Osteocyte (in vitro differentiated cells): ENCODE measurements at regions not wholly inside any gene's neighbourhood (a gene's known extent, or its start where the extent isn't known, plus 50 kb on each side); places are given as distances from the start of the nearest gene placed in this dataset.
A peak's percentile ranks its signal among the peaks of the same experiment; 100 is the strongest.

Experiments
- DNase-seq: peaks from one replicate; pipeline ENCODE4 v3.0.0; 2021; ENCODE audit warnings: mixed read lengths; ENCODE audit not compliant: unreplicated experiment; ENCODE audit errors: extremely low spot score
- H3K27ac Mint-ChIP-seq: one replicate; pipeline ENCODE4 v1.8.0; 2021; ENCODE audit warnings: mild to moderate bottlenecking, mixed read lengths; ENCODE audit not compliant: unreplicated experiment
- H3K27me3 Mint-ChIP-seq: one replicate; pipeline ENCODE4 v1.8.0; 2021; ENCODE audit warnings: mixed read lengths; ENCODE audit not compliant: unreplicated experiment
- H3K36me3 Mint-ChIP-seq: one replicate; pipeline ENCODE4 v1.8.0; 2021; ENCODE audit warnings: mixed read lengths; ENCODE audit not compliant: unreplicated experiment
- H3K4me1 Mint-ChIP-seq: one replicate; pipeline ENCODE4 v1.8.0; 2021; ENCODE audit warnings: mixed read lengths; ENCODE audit not compliant: unreplicated experiment
- H3K4me3 Mint-ChIP-seq: one replicate; pipeline ENCODE4 v1.8.0; 2021; ENCODE audit warnings: mild to moderate bottlenecking, moderate library complexity, mixed read lengths; ENCODE audit not compliant: unreplicated experiment
- H3K9me3 Mint-ChIP-seq: one replicate; pipeline ENCODE4 v1.8.0; 2021; ENCODE audit warnings: mixed read lengths; ENCODE audit not compliant: unreplicated experiment
- CTCF ChIP-seq: fragments of 200-600 bp; sonication (generic); IDR thresholded peaks from 2 replicates; pipeline ENCODE4 v1.5.0; 2021; ENCODE audit warnings: antibody characterized with exemption, mild to moderate bottlenecking, moderate library complexity

- Mint-ChIP-seq H3K27me3 (peaks cover 25% of the 10 kb centered on the region), H3K4me3 (no peak overlapping the region), H3K9me3 (no peaks in the 10 kb centered on the region), H3K27ac (no peak overlapping the region), H3K36me3 (no peaks in the 10 kb centered on the region), H3K4me1 (no peaks in the 10 kb centered on the region)
- no peak for DNase-seq
- TF ChIP-seq CTCF = no peak
These were observed 88.9 kb upstream of the CXCL14 start for GRCh38 chr5:135667673-135668072.

GRCh38 chr5:135667204-135667603 is 88.4 kb upstream of the CXCL14 start:
- Mint-ChIP-seq H3K9me3 (no peaks in the 10 kb centered on the region), H3K4me3 (no peak overlapping the region), H3K4me1 (no peaks in the 10 kb centered on the region), H3K36me3 (no peaks in the 10 kb centered on the region), H3K27me3 (peaks cover 25% of the 10 kb centered on the region), H3K27ac (no peak overlapping the region)
- no peak for TF ChIP-seq CTCF
- DNase-seq = no peak

GRCh38 chr5:135662683-135663082 is 83.9 kb upstream of the CXCL14 start:
- Mint-ChIP-seq H3K27ac (no peak overlapping the region), H3K36me3 (no peaks in the 10 kb centered on the region), H3K9me3 (no peaks in the 10 kb centered on the region), H3K4me3 (no peak overlapping the region), H3K4me1 (no peaks in the 10 kb centered on the region), H3K27me3 (peaks cover 23% of the 10 kb centered on the region)
- no peak for TF ChIP-seq CTCF
- peak; percentile 25 for DNase-seq

- DNase-seq = peak; percentile 42
- H3K4me3 Mint-ChIP-seq = no peak overlapping the region
- H3K36me3 Mint-ChIP-seq = no peaks in the 10 kb centered on the region
- peaks cover 22% of the 10 kb centered on the region for H3K27me3 Mint-ChIP-seq
- no peak overlapping the region for H3K27ac Mint-ChIP-seq
- H3K9me3 Mint-ChIP-seq = no peaks in the 10 kb centered on the region
- TF ChIP-seq CTCF = no peak
- H3K4me1 Mint-ChIP-seq = no peaks in the 10 kb centered on the region
These were observed 83.3 kb upstream of the CXCL14 start for GRCh38 chr5:135662061-135662481.

GRCh38 chr5:135660826-135661575 is 82.2 kb upstream of the CXCL14 start:
- Mint-ChIP-seq H3K36me3 (no peaks in the 10 kb centered on the region), H3K27ac (no peak overlapping the region), H3K4me1 (no peaks in the 10 kb centered on the region), H3K4me3 (no peak overlapping the region), H3K27me3 (peaks cover 15% of the 10 kb centered on the region), H3K9me3 (no peaks in the 10 kb centered on the region)
- no peak for TF ChIP-seq CTCF
- DNase-seq = peak; percentile 60
